Astrocyte (in vitro differentiated cells and primary cell): ENCODE measurements at regions not wholly inside any gene's neighbourhood (a gene's known extent, or its start where the extent isn't known, plus 50 kb on each side); places are given as distances from the start of the nearest gene placed in this dataset.

Experiments
- DNase-seq: peaks from one replicate; pipeline ENCODE4 v3.0.0-alpha.2; 2010; ENCODE audit warnings: low read depth
- FAIRE-seq: peaks from 2 replicates; lab custom pipeline; 2011; peaks lifted over from hg19 to GRCh38; lab: Jason Lieb, UNC
- H2AFZ ChIP-seq: 2 replicates; pipeline ENCODE4 v1.6.0; 2012; ENCODE audit warnings: low read depth, low read length, inconsistent platforms
- H3K27ac ChIP-seq: 2 replicates; pipeline ENCODE4 v1.5.1; 2011; ENCODE audit warnings: low read depth, low read length, inconsistent platforms
- H3K27me3 ChIP-seq: 2 replicates; pipeline ENCODE4 v1.6.0; 2011; ENCODE audit warnings: low read length, inconsistent platforms; ENCODE audit not compliant: insufficient read depth
- H3K36me3 ChIP-seq: 2 replicates; pipeline ENCODE4 v1.5.1; 2011; ENCODE audit warnings: low read length, inconsistent platforms; ENCODE audit not compliant: insufficient read depth
- H3K4me1 ChIP-seq: 2 replicates; pipeline ENCODE4 v1.5.1; 2011; ENCODE audit warnings: low read length, inconsistent platforms; ENCODE audit not compliant: insufficient read depth
- H3K4me2 ChIP-seq: 2 replicates; pipeline ENCODE4 v1.6.0; 2012; ENCODE audit warnings: low read length, inconsistent platforms
- H3K4me3 ChIP-seq: 2 replicates; pipeline ENCODE4 v1.5.1; 2011; ENCODE audit warnings: low read depth, mild to moderate bottlenecking, low read length, inconsistent platforms; ENCODE audit not compliant: insufficient read depth
- H3K79me2 ChIP-seq: 2 replicates; pipeline ENCODE4 v1.6.0; 2012; ENCODE audit warnings: mild to moderate bottlenecking, low read length, inconsistent platforms; ENCODE audit not compliant: insufficient read depth
- H3K9ac ChIP-seq: 2 replicates; pipeline ENCODE4 v1.6.0; 2012; ENCODE audit warnings: mild to moderate bottlenecking, low read length, inconsistent platforms
- H3K9me3 ChIP-seq: 2 replicates; pipeline ENCODE4 v1.5.1; 2012; ENCODE audit warnings: low read depth, mild to moderate bottlenecking, low read length, inconsistent platforms; ENCODE audit not compliant: insufficient read depth
- H4K20me1 ChIP-seq: 2 replicates; pipeline ENCODE4 v1.6.0; 2012; ENCODE audit warnings: low read length, inconsistent platforms; ENCODE audit not compliant: insufficient read depth
- H3K27ac Mint-ChIP-seq: one replicate; pipeline ENCODE4 v1.8.0; 2021; ENCODE audit warnings: mild to moderate bottlenecking, mixed read lengths; ENCODE audit not compliant: unreplicated experiment
- H3K27me3 Mint-ChIP-seq: one replicate; pipeline ENCODE4 v1.8.0; 2021; ENCODE audit warnings: low read depth, mixed read lengths; ENCODE audit not compliant: unreplicated experiment
- H3K36me3 Mint-ChIP-seq: one replicate; pipeline ENCODE4 v1.8.0; 2021; ENCODE audit warnings: low read depth, mixed read lengths; ENCODE audit not compliant: unreplicated experiment
- H3K4me1 Mint-ChIP-seq: one replicate; pipeline ENCODE4 v1.8.0; 2021; ENCODE audit warnings: low read depth, mixed read lengths; ENCODE audit not compliant: unreplicated experiment
- H3K4me3 Mint-ChIP-seq: one replicate; pipeline ENCODE4 v1.8.0; 2021; ENCODE audit warnings: mild to moderate bottlenecking, moderate library complexity, mixed read lengths; ENCODE audit not compliant: unreplicated experiment
- H3K9me3 Mint-ChIP-seq: one replicate; pipeline ENCODE4 v1.8.0; 2021; ENCODE audit warnings: mild to moderate bottlenecking, mixed read lengths; ENCODE audit not compliant: unreplicated experiment
- CTCF ChIP-seq: IDR thresholded peaks from 2 replicates; pipeline ENCODE4 v1.5.1; 2011; ENCODE audit warnings: low read depth, mild to moderate bottlenecking, inconsistent platforms, low read length, moderate library complexity; ENCODE audit not compliant: insufficient read depth
- EZH2 ChIP-seq: IDR thresholded peaks from 2 replicates; pipeline ENCODE4 v1.6.1; 2012; ENCODE audit warnings: mild to moderate bottlenecking, low read length, inconsistent platforms; ENCODE audit not compliant: insufficient read depth

GRCh38 chr14:73796893-73797542, 54.6 kb upstream of the PTGR2 start:
- H3K27me3 ChIP-seq = no peaks in the 10 kb centered on the region
- no peaks in the 10 kb centered on the region for H3K9me3 ChIP-seq
- peaks cover 30% of the 10 kb centered on the region for H3K4me1 Mint-ChIP-seq
- H3K36me3 ChIP-seq = no peaks in the 10 kb centered on the region
- H3K4me1 ChIP-seq = peaks cover 33% of the 10 kb centered on the region
- peaks cover 3% of the 10 kb centered on the region for H3K27me3 Mint-ChIP-seq
- no peak overlapping the region for H3K4me3 ChIP-seq
- DNase-seq (peak; percentile 75), FAIRE-seq (no peak)
- H3K27ac ChIP-seq = peak overlapping the region; percentile 58
- peaks cover 1% of the 10 kb centered on the region for H3K36me3 Mint-ChIP-seq
- H3K4me2 ChIP-seq = peak overlapping the region; percentile 49
- H3K79me2 ChIP-seq = no peaks in the 10 kb centered on the region
- H3K27ac Mint-ChIP-seq = peak overlapping the region; percentile 73
- H3K9me3 Mint-ChIP-seq = peaks cover 4% of the 10 kb centered on the region
- peak overlapping the region; percentile 43 for H3K4me3 Mint-ChIP-seq
- H2AFZ ChIP-seq = no peak overlapping the region
- no peaks in the 10 kb centered on the region for H4K20me1 ChIP-seq
- no peak overlapping the region for H3K9ac ChIP-seq
- TF ChIP-seq CTCF = no peak
- no peak for TF ChIP-seq EZH2

- Mint-ChIP-seq H3K27ac (peak overlapping the region; percentile 73), H3K36me3 (peaks cover 1% of the 10 kb centered on the region), H3K27me3 (peaks cover 3% of the 10 kb centered on the region), H3K9me3 (peaks cover 4% of the 10 kb centered on the region), H3K4me3 (peak overlapping the region; percentile 24), H3K4me1 (peaks cover 30% of the 10 kb centered on the region)
- TF ChIP-seq EZH2 = no peak
- no peak for TF ChIP-seq CTCF
- Histone ChIP-seq H3K27ac (peak overlapping the region; percentile 58), H3K9ac (peak overlapping the region; percentile 34), H2AFZ (no peak overlapping the region), H3K4me1 (peaks cover 33% of the 10 kb centered on the region), H3K36me3 (no peaks in the 10 kb centered on the region), H3K79me2 (no peaks in the 10 kb centered on the region), H3K4me2 (peak overlapping the region; percentile 49), H4K20me1 (no peaks in the 10 kb centered on the region), H3K27me3 (no peaks in the 10 kb centered on the region), H3K4me3 (no peak overlapping the region), H3K9me3 (no peaks in the 10 kb centered on the region)
- FAIRE-seq (no peak), DNase-seq (no peak)
Measured at GRCh38 chr14:73796415-73796814, 55.2 kb upstream of the PTGR2 start.

DNA sequence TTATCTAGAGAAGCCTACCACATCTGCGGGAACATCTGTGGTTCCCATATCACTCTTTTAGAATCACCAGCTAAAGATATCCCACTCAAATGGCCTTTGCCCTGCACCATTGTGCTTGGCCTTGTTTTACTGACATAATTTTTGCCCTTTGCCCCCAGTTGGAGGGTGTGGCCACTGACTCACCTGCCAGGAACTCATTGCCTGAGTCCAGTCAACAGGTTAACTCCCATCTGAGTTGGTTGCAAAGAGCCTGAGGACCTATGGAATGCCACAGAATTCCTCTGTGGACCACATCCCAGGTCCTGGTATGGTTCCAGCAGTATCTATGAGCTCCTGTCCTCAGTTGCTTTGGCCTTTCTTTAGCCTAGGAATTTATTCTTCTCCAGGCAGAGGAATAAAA, 55.7 kb upstream of the PTGR2 start:
- peak overlapping the region; percentile 34 for H3K9ac ChIP-seq
- peak overlapping the region; percentile 73 for H3K27ac Mint-ChIP-seq
- peak overlapping the region; percentile 58 for H3K27ac ChIP-seq
- FAIRE-seq (no peak), DNase-seq (peak; percentile 91)
- peaks cover 36% of the 10 kb centered on the region for H3K4me1 ChIP-seq
- H3K4me3 ChIP-seq = no peak overlapping the region
- H2AFZ ChIP-seq = no peak overlapping the region
- peaks cover 3% of the 10 kb centered on the region for H3K27me3 Mint-ChIP-seq
- no peaks in the 10 kb centered on the region for H3K36me3 ChIP-seq
- peaks cover 1% of the 10 kb centered on the region for H3K36me3 Mint-ChIP-seq
- H3K4me3 Mint-ChIP-seq = peak overlapping the region; percentile 24
- H3K79me2 ChIP-seq = no peaks in the 10 kb centered on the region
- H3K27me3 ChIP-seq = no peaks in the 10 kb centered on the region
- peaks cover 32% of the 10 kb centered on the region for H3K4me1 Mint-ChIP-seq
- peaks cover 3% of the 10 kb centered on the region for H3K9me3 Mint-ChIP-seq
- H3K9me3 ChIP-seq = no peaks in the 10 kb centered on the region
- no peaks in the 10 kb centered on the region for H4K20me1 ChIP-seq
- TF ChIP-seq CTCF (no peak), EZH2 (no peak)
- H3K4me2 ChIP-seq = peak overlapping the region; percentile 49
